Smooth muscle cell (in vitro differentiated cells): ENCODE measurements at regions not wholly inside any gene's neighbourhood (a gene's known extent, or its start where the extent isn't known, plus 50 kb on each side); places are given as distances from the start of the nearest gene placed in this dataset.
"Not testable (repeated sequence)": the region's sequence is repeated elsewhere in the genome, so short reads cannot be mapped to it uniquely, and the experiment has no call there.

Experiments used
- DNase-seq: peaks from one replicate; lab custom pipeline; 2025; ENCODE audit not compliant: unreplicated experiment; lab: John Stamatoyannopoulos, UW
- H2AFZ ChIP-seq: fragments of 200-600 bp; sonication (generic); 2 replicates; pipeline ENCODE4 v1.6.0; 2016; ENCODE audit warnings: antibody characterized with exemption, low read depth, mild to moderate bottlenecking
- H3F3A ChIP-seq: fragments of 200-600 bp; sonication (generic); 2 replicates; pipeline ENCODE4 v1.6.0; 2017; ENCODE audit warnings: antibody characterized with exemption, low read depth
- H3K27ac ChIP-seq: fragments of 200-600 bp; sonication (generic); 2 replicates; pipeline ENCODE4 v1.5.1; 2016; ENCODE audit warnings: low read depth, mild to moderate bottlenecking
- H3K27me3 ChIP-seq: fragments of 200-600 bp; sonication (generic); 2 replicates; pipeline ENCODE4 v1.6.1; 2016; ENCODE audit warnings: low read depth, mild to moderate bottlenecking
- H3K36me3 ChIP-seq: fragments of 200-600 bp; sonication (generic); 2 replicates; pipeline ENCODE4 v1.5.1; 2016; ENCODE audit warnings: low read depth
- H3K4me1 ChIP-seq: fragments of 200-600 bp; sonication (generic); 2 replicates; pipeline ENCODE4 v1.5.1; 2016; ENCODE audit warnings: low read depth
- H3K4me2 ChIP-seq: fragments of 200-600 bp; sonication (generic); 2 replicates; pipeline ENCODE4 v1.6.0; 2016; ENCODE audit warnings: mild to moderate bottlenecking
- H3K4me3 ChIP-seq: fragments of 200-600 bp; sonication (generic); 2 replicates; pipeline ENCODE4 v1.5.1; 2016; ENCODE audit warnings: mild to moderate bottlenecking
- H3K79me2 ChIP-seq: fragments of 200-600 bp; sonication (generic); 2 replicates; pipeline ENCODE4 v1.6.0; 2016; ENCODE audit warnings: low read depth, mild to moderate bottlenecking
- H3K9ac ChIP-seq: fragments of 200-600 bp; sonication (generic); 2 replicates; pipeline ENCODE4 v1.6.0; 2016; ENCODE audit warnings: low read depth
- H3K9me3 ChIP-seq: fragments of 200-600 bp; sonication (generic); replicated peaks from 2 replicates; pipeline ENCODE4 v1.5.1; 2016; ENCODE audit warnings: low read depth
- H4K20me1 ChIP-seq: fragments of 200-600 bp; sonication (generic); 2 replicates; pipeline ENCODE4 v1.6.0; 2016; ENCODE audit warnings: low read depth
- WGBS: methylation state at CpG from one replicate; pipeline ENCODE4 v1.1.7; 2016; ENCODE audit warnings: low lambda C conversion rate; 5-methylcytosine and 5-hydroxymethylcytosine counted together
- TF ChIP-seq, protein P1 (sequence below): fragments of 200-600 bp; sonication (generic); IDR thresholded peaks from 2 replicates; pipeline ENCODE4 v1.5.1; 2017; ENCODE audit warnings: borderline replicate concordance, mild to moderate bottlenecking, antibody characterized with exemption; ENCODE audit not compliant: insufficient read depth, poor library complexity, severe bottlenecking

DNA sequence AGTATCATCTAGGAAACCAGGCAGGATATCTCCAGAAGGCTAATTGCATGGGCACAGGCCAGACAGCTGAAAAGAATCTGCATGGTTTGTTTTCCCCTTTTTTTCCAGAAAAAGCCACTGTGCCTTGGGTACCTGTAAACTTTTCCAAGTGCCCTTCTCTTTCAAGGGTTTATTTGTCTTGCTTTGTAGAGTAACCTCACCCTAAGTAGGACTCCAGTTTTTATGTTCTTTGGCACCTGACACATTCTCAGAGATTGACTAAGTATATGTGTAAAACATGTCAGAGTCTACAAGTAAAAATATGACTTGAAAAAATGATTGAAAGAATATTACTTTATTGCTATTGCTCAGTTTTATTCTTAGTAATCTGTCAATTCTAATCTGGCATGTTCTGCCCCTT, 70.7 kb upstream of the TEX13C start:
- Histone ChIP-seq H3K4me3 (no peak overlapping the region), H3K9ac (no peak overlapping the region), H3K4me1 (no peaks in the 10 kb centered on the region), H3K9me3 (no peaks in the 10 kb centered on the region), H4K20me1 (no peaks in the 10 kb centered on the region), H2AFZ (no peak overlapping the region), H3K79me2 (no peaks in the 10 kb centered on the region), H3K36me3 (no peaks in the 10 kb centered on the region), H3K27ac (no peak overlapping the region), H3K27me3 (no peaks in the 10 kb centered on the region), H3F3A (no peaks in the 10 kb centered on the region), H3K4me2 (no peak overlapping the region)
- TF ChIP-seq, protein P1, sequence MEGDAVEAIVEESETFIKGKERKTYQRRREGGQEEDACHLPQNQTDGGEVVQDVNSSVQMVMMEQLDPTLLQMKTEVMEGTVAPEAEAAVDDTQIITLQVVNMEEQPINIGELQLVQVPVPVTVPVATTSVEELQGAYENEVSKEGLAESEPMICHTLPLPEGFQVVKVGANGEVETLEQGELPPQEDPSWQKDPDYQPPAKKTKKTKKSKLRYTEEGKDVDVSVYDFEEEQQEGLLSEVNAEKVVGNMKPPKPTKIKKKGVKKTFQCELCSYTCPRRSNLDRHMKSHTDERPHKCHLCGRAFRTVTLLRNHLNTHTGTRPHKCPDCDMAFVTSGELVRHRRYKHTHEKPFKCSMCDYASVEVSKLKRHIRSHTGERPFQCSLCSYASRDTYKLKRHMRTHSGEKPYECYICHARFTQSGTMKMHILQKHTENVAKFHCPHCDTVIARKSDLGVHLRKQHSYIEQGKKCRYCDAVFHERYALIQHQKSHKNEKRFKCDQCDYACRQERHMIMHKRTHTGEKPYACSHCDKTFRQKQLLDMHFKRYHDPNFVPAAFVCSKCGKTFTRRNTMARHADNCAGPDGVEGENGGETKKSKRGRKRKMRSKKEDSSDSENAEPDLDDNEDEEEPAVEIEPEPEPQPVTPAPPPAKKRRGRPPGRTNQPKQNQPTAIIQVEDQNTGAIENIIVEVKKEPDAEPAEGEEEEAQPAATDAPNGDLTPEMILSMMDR, result no peak
- DNase-seq, result no peak

- H3K4me2 ChIP-seq, H3K36me3 ChIP-seq, H3K27me3 ChIP-seq, DNase-seq, H3K79me2 ChIP-seq, H2AFZ ChIP-seq, H3K9ac ChIP-seq, H3K27ac ChIP-seq, H4K20me1 ChIP-seq, H3K9me3 ChIP-seq, H3F3A ChIP-seq, H3K4me1 ChIP-seq, H3K4me3 ChIP-seq: not testable (repeated sequence)
- 92% methylated on average over 19 of the region's 20 CpGs for WGBS
Observed at GRCh38 chrX:125255759-125256158, 63.9 kb upstream of the TEX13C start.

GRCh38 chrX:125262836-125263235, 56.8 kb upstream of the TEX13C start:
- no peak overlapping the region for H2AFZ ChIP-seq
- H3K4me3 ChIP-seq, result no peak overlapping the region
- H3K4me1 ChIP-seq, result no peaks in the 10 kb centered on the region
- WGBS, result 71% methylated on average over 6 of the region's 6 CpGs
- TF ChIP-seq, protein P1, result no peak
- H3K9ac ChIP-seq, result no peak overlapping the region
- H3K9me3 ChIP-seq, result no peaks in the 10 kb centered on the region
- H3K27me3 ChIP-seq, result no peaks in the 10 kb centered on the region
- no peak overlapping the region for H3K4me2 ChIP-seq
- H4K20me1 ChIP-seq, result no peaks in the 10 kb centered on the region
- no peak for DNase-seq
- no peaks in the 10 kb centered on the region for H3K79me2 ChIP-seq
- H3F3A ChIP-seq, result no peaks in the 10 kb centered on the region
- no peak overlapping the region for H3K27ac ChIP-seq
- no peaks in the 10 kb centered on the region for H3K36me3 ChIP-seq

- Histone ChIP-seq H3F3A (no peaks in the 10 kb centered on the region), H4K20me1 (no peaks in the 10 kb centered on the region), H3K4me2 (no peak overlapping the region), H2AFZ (no peak overlapping the region), H3K9me3 (no peaks in the 10 kb centered on the region), H3K36me3 (no peaks in the 10 kb centered on the region), H3K27me3 (no peaks in the 10 kb centered on the region), H3K4me1 (no peaks in the 10 kb centered on the region), H3K27ac (no peak overlapping the region), H3K4me3 (no peak overlapping the region), H3K79me2 (no peaks in the 10 kb centered on the region), H3K9ac (no peak overlapping the region)
- DNase-seq, result no peak
- TF ChIP-seq, protein P1, result no peak
- 87% methylated on average over 4 of the region's 4 CpGs for WGBS
Observed at GRCh38 chrX:125266153-125266660, 53.5 kb upstream of the TEX13C start.
